Type B pancreatic cell (in vitro differentiated cells): ENCODE measurements at regions not wholly inside any gene's neighbourhood (a gene's known extent, or its start where the extent isn't known, plus 50 kb on each side); places are given as distances from the start of the nearest gene placed in this dataset.
"Not testable (repeated sequence)": the region's sequence is repeated elsewhere in the genome, so short reads cannot be mapped to it uniquely, and the experiment has no call there.

Experiments used
- DNase-seq: peaks from one replicate; pipeline ENCODE4 v3.0.0; 2021; ENCODE audit warnings: mixed read lengths; ENCODE audit not compliant: unreplicated experiment; ENCODE audit errors: extremely low spot score
- H3K27ac Mint-ChIP-seq: 2 replicates; pipeline ENCODE4 v1.8.0; 2021; ENCODE audit warnings: mild to moderate bottlenecking, mixed read lengths
- H3K27me3 Mint-ChIP-seq: 2 replicates; pipeline ENCODE4 v1.8.0; 2021; ENCODE audit warnings: mixed read lengths
- H3K36me3 Mint-ChIP-seq: 2 replicates; pipeline ENCODE4 v1.8.0; 2021; ENCODE audit warnings: mixed read lengths
- H3K4me1 Mint-ChIP-seq: one replicate; pipeline ENCODE4 v1.8.0; 2021; ENCODE audit warnings: mixed read lengths; ENCODE audit not compliant: unreplicated experiment
- H3K4me3 Mint-ChIP-seq: 2 replicates; pipeline ENCODE4 v1.8.0; 2021; ENCODE audit warnings: mild to moderate bottlenecking, mixed read lengths
- H3K9me3 Mint-ChIP-seq: 2 replicates; pipeline ENCODE4 v1.8.0; 2021; ENCODE audit warnings: mixed read lengths
- CTCF ChIP-seq: fragments of 200-600 bp; sonication (generic); conservative IDR thresholded peaks from 2 replicates; pipeline ENCODE4 v1.5.0; 2021; ENCODE audit warnings: antibody characterized with exemption, mild to moderate bottlenecking

GRCh38 chr2:185667452-185667851, 71.2 kb upstream of the FSIP2 start:
- Mint-ChIP-seq H3K27ac (no peak overlapping the region), H3K36me3 (no peaks in the 10 kb centered on the region), H3K27me3 (no peaks in the 10 kb centered on the region), H3K9me3 (peaks cover 5% of the 10 kb centered on the region), H3K4me1 (no peaks in the 10 kb centered on the region), H3K4me3 (no peak overlapping the region)
- no peak for DNase-seq
- no peak for TF ChIP-seq CTCF

GRCh38 chr2:185668710-185669109, 69.9 kb upstream of the FSIP2 start:
- Mint-ChIP-seq H3K9me3 (peaks cover 5% of the 10 kb centered on the region), H3K36me3 (no peaks in the 10 kb centered on the region), H3K27me3 (no peaks in the 10 kb centered on the region), H3K27ac (no peak overlapping the region), H3K4me1 (no peaks in the 10 kb centered on the region), H3K4me3 (no peak overlapping the region)
- DNase-seq = no peak
- TF ChIP-seq CTCF = no peak

GRCh38 chr2:185674232-185674631, 64.4 kb upstream of the FSIP2 start:
- no peaks in the 10 kb centered on the region for H3K4me1 Mint-ChIP-seq
- DNase-seq = no peak
- no peaks in the 10 kb centered on the region for H3K9me3 Mint-ChIP-seq
- H3K27ac Mint-ChIP-seq = no peak overlapping the region
- H3K36me3 Mint-ChIP-seq = no peaks in the 10 kb centered on the region
- no peak for TF ChIP-seq CTCF
- no peaks in the 10 kb centered on the region for H3K27me3 Mint-ChIP-seq
- no peak overlapping the region for H3K4me3 Mint-ChIP-seq

GRCh38 chr2:185676316-185676715, 62.3 kb upstream of the FSIP2 start:
- no peaks in the 10 kb centered on the region for H3K9me3 Mint-ChIP-seq
- H3K27me3 Mint-ChIP-seq = no peaks in the 10 kb centered on the region
- H3K36me3 Mint-ChIP-seq = no peaks in the 10 kb centered on the region
- DNase-seq = no peak
- TF ChIP-seq CTCF = no peak
- no peak overlapping the region for H3K4me3 Mint-ChIP-seq
- H3K27ac Mint-ChIP-seq = no peak overlapping the region
- no peaks in the 10 kb centered on the region for H3K4me1 Mint-ChIP-seq

GRCh38 chr2:185687001-185687400, 51.6 kb upstream of the FSIP2 start:
- H3K4me1 Mint-ChIP-seq, H3K27ac Mint-ChIP-seq, H3K4me3 Mint-ChIP-seq, H3K27me3 Mint-ChIP-seq, H3K9me3 Mint-ChIP-seq, DNase-seq: not testable (repeated sequence)
- peaks cover 10% of the 10 kb centered on the region for H3K36me3 Mint-ChIP-seq

GRCh38 chr2:185687967-185688366, 50.6 kb upstream of the FSIP2 start:
- TF ChIP-seq CTCF = no peak
- Mint-ChIP-seq H3K27ac (no peak overlapping the region), H3K36me3 (peaks cover 10% of the 10 kb centered on the region), H3K4me3 (no peak overlapping the region), H3K27me3 (no peaks in the 10 kb centered on the region), H3K4me1 (no peaks in the 10 kb centered on the region), H3K9me3 (no peaks in the 10 kb centered on the region)
- DNase-seq = no peak
